CD4-positive, alpha-beta memory T cell (primary cell): ENCODE measurements at regions not wholly inside any gene's neighbourhood (a gene's known extent, or its start where the extent isn't known, plus 50 kb on each side); places are given as distances from the start of the nearest gene placed in this dataset.

ENCODE experiments used
- CTCF ChIA-PET: fragments of 350-600 bp; sonication (Branson Sonifier 250); formaldehyde crosslinking; loops from one replicate; lab custom pipeline; 2021; ENCODE audit warnings: inconsistent platforms; ENCODE audit not compliant: partially characterized antibody; lab: Charles Lee
- POLR2A ChIA-PET: fragments of 350-600 bp; sonication (Branson Sonifier 250); formaldehyde crosslinking; loops from one replicate; lab custom pipeline; 2021; ENCODE audit not compliant: partially characterized antibody; lab: Charles Lee
- DNase-seq, 5 donors: peaks; one replicate each; pipeline versions ENCODE4 v3.0.0 to v3.0.0-alpha.2; 2020 to 2022; ENCODE audit warnings: mixed read lengths in 1 of 5
- H3K27ac ChIP-seq: one replicate; pipeline ENCODE4 v1.7.0; 2013; ENCODE audit warnings: low read depth, low read length
- H3K27me3 ChIP-seq: 2 replicates; pipeline ENCODE4 v1.7.0; 2013; ENCODE audit warnings: mild to moderate bottlenecking, low read length, moderate library complexity; ENCODE audit not compliant: insufficient read depth
- H3K36me3 ChIP-seq: 2 replicates; pipeline ENCODE4 v1.7.0; 2013; ENCODE audit warnings: mild to moderate bottlenecking, low read length, moderate library complexity; ENCODE audit not compliant: insufficient read depth
- H3K4me1 ChIP-seq: 2 replicates; pipeline ENCODE4 v1.7.0; 2013; ENCODE audit warnings: mild to moderate bottlenecking, low read length, moderate library complexity; ENCODE audit not compliant: insufficient read depth
- H3K4me3 ChIP-seq, 2 donors: one replicate each; pipeline ENCODE4 v1.7.0; 2013; ENCODE audit warnings: low read length in 2 of 2, mild to moderate bottlenecking in 1 of 2
- H3K9me3 ChIP-seq, 2 donors: one replicate each; pipeline ENCODE4 v1.7.0; 2013; ENCODE audit warnings: low read length in 2 of 2, control low read depth in 1 of 2; ENCODE audit not compliant: control insufficient read depth in 1 of 2
- H3K27ac Mint-ChIP-seq, 7 donors: one replicate each; pipeline ENCODE4 v1.8.0; 2020 to 2021; ENCODE audit warnings: mixed read lengths in 7 of 7, mild to moderate bottlenecking in 6 of 7, inconsistent platforms in 3 of 7, moderate library complexity in 3 of 7
- H3K27me3 Mint-ChIP-seq, 2 donors: one replicate each; pipeline ENCODE4 v1.8.0; 2020 to 2021; ENCODE audit warnings: mixed read lengths in 2 of 2
- H3K36me3 Mint-ChIP-seq, 2 donors: one replicate each; pipeline ENCODE4 v1.8.0; 2020 to 2021; ENCODE audit warnings: mixed read lengths in 2 of 2, inconsistent platforms in 1 of 2, mild to moderate bottlenecking in 1 of 2
- H3K4me1 Mint-ChIP-seq, 4 donors: one replicate each; pipeline ENCODE4 v1.8.0; 2020 to 2021; ENCODE audit warnings: mixed read lengths in 4 of 4, mild to moderate bottlenecking in 1 of 4
- H3K4me3 Mint-ChIP-seq, 8 donors: one replicate each; pipeline ENCODE4 v1.8.0; 2020 to 2021; ENCODE audit warnings: mixed read lengths in 8 of 8, mild to moderate bottlenecking in 7 of 8, moderate library complexity in 6 of 8, inconsistent platforms in 3 of 8
- H3K9me3 Mint-ChIP-seq, 8 donors: one replicate each; pipeline ENCODE4 v1.8.0; 2020 to 2021; ENCODE audit warnings: mixed read lengths in 8 of 8, mild to moderate bottlenecking in 5 of 8, inconsistent platforms in 3 of 8, moderate library complexity in 1 of 8
- intact Hi-C: fragments of 100-400 bp; cut with micrococcal nuclease; formaldehyde crosslinking; loops from one replicate; pipeline ENCODE4 v1.15.1; 2023

GRCh38 chr1:56236688-56237087 lies 342.7 kb downstream of the PLPP3 start:
- no peak overlapping the region for H3K4me3 Mint-ChIP-seq
- CTCF ChIA-PET: no interaction called here
- POLR2A ChIA-PET: no interaction called here
- H3K4me1 ChIP-seq: no peaks in the 10 kb centered on the region
- H3K27ac Mint-ChIP-seq: no peak overlapping the region
- H3K4me3 ChIP-seq: no peak overlapping the region
- H3K36me3 Mint-ChIP-seq: no peaks in the 10 kb centered on the region
- H3K4me1 Mint-ChIP-seq: no peaks in the 10 kb centered on the region
- no peaks in the 10 kb centered on the region for H3K27me3 ChIP-seq
- no peak for DNase-seq
- peaks cover 0 to 13% (median 3%) of the 10 kb centered on the region in 8 donors for H3K9me3 Mint-ChIP-seq
- H3K27ac ChIP-seq: no peak overlapping the region
- no peaks in the 10 kb centered on the region for H3K9me3 ChIP-seq
- H3K36me3 ChIP-seq: no peaks in the 10 kb centered on the region
- intact Hi-C loops: no loop called here
- H3K27me3 Mint-ChIP-seq: no peaks in the 10 kb centered on the region

GRCh38 chr1:56235909-56236510 lies 343.4 kb downstream of the PLPP3 start:
- H3K27me3 Mint-ChIP-seq: no peaks in the 10 kb centered on the region
- H3K36me3 ChIP-seq: no peaks in the 10 kb centered on the region
- H3K4me3 Mint-ChIP-seq: no peak overlapping the region
- peaks cover 0 to 13% (median 2%) of the 10 kb centered on the region in 8 donors for H3K9me3 Mint-ChIP-seq
- ChIA-PET POLR2A (no interaction called here), CTCF (no interaction called here)
- no peaks in the 10 kb centered on the region for H3K4me1 ChIP-seq
- no peaks in the 10 kb centered on the region for H3K4me1 Mint-ChIP-seq
- intact Hi-C loops: no loop called here
- no peaks in the 10 kb centered on the region for H3K9me3 ChIP-seq
- no peaks in the 10 kb centered on the region for H3K36me3 Mint-ChIP-seq
- DNase-seq: no peak
- no peak overlapping the region for H3K27ac Mint-ChIP-seq
- H3K27me3 ChIP-seq: no peaks in the 10 kb centered on the region
- H3K27ac ChIP-seq: no peak overlapping the region
- H3K4me3 ChIP-seq: no peak overlapping the region

- Mint-ChIP-seq H3K9me3 (peaks cover 0 to 9% (median 0%) of the 10 kb centered on the region in 8 donors), H3K27ac (no peak overlapping the region)
- POLR2A ChIA-PET: no interaction called here
Measured at GRCh38 chr1:56229186-56229585, 350.2 kb downstream of the PLPP3 start.

GRCh38 chr1:56227886-56228285 lies 351.5 kb downstream of the PLPP3 start:
- CTCF ChIA-PET: no interaction called here

More at GRCh38 chr1:56229186-56229585, 350.2 kb downstream of the PLPP3 start:
- H3K4me1 ChIP-seq: no peaks in the 10 kb centered on the region
- H3K27me3 ChIP-seq: no peaks in the 10 kb centered on the region
- no peak overlapping the region for H3K27ac ChIP-seq
- Mint-ChIP-seq H3K4me1 (no peaks in the 10 kb centered on the region), H3K27me3 (no peaks in the 10 kb centered on the region), H3K4me3 (no peak overlapping the region), H3K36me3 (no peaks in the 10 kb centered on the region)
- DNase-seq: no peak
- H3K36me3 ChIP-seq: no peaks in the 10 kb centered on the region
- no peak overlapping the region for H3K4me3 ChIP-seq
- intact Hi-C loops: no loop called here
- no peaks in the 10 kb centered on the region for H3K9me3 ChIP-seq
- CTCF ChIA-PET: no interaction called here

GRCh38 chr1:56227401-56227800 lies 352.0 kb downstream of the PLPP3 start:
- ChIA-PET POLR2A (no interaction called here), CTCF (no interaction called here)
- Histone ChIP-seq H3K27me3 (no peaks in the 10 kb centered on the region), H3K9me3 (no peaks in the 10 kb centered on the region), H3K4me3 (no peak overlapping the region), H3K4me1 (no peaks in the 10 kb centered on the region), H3K27ac (no peak overlapping the region), H3K36me3 (no peaks in the 10 kb centered on the region)
- peaks cover 0 to 9% (median 0%) of the 10 kb centered on the region in 8 donors for H3K9me3 Mint-ChIP-seq
- no peak overlapping the region for H3K27ac Mint-ChIP-seq
- no peak overlapping the region for H3K4me3 Mint-ChIP-seq
- no peaks in the 10 kb centered on the region for H3K36me3 Mint-ChIP-seq
- H3K4me1 Mint-ChIP-seq: no peaks in the 10 kb centered on the region
- intact Hi-C loops: no loop called here
- no peak for DNase-seq
- H3K27me3 Mint-ChIP-seq: no peaks in the 10 kb centered on the region

More at GRCh38 chr1:56227886-56228285, 351.5 kb downstream of the PLPP3 start:
- Histone ChIP-seq H3K27ac (no peak overlapping the region), H3K4me1 (no peaks in the 10 kb centered on the region), H3K27me3 (no peaks in the 10 kb centered on the region), H3K36me3 (no peaks in the 10 kb centered on the region), H3K4me3 (no peak overlapping the region), H3K9me3 (no peaks in the 10 kb centered on the region)
- DNase-seq: no peak
- Mint-ChIP-seq H3K27me3 (no peaks in the 10 kb centered on the region), H3K27ac (no peak overlapping the region), H3K9me3 (peaks cover 0 to 9% (median 0%) of the 10 kb centered on the region in 8 donors), H3K4me1 (no peaks in the 10 kb centered on the region), H3K4me3 (no peak overlapping the region), H3K36me3 (no peaks in the 10 kb centered on the region)
- intact Hi-C loops: no loop called here
- POLR2A ChIA-PET: interaction anchor here (0.6 kb wide), 1 partner anchor 10 kb away, joined by 3 read pairs; no protein-coding TSS in a partner anchor

- POLR2A ChIA-PET: no interaction called here
- intact Hi-C loops: no loop called here
- Mint-ChIP-seq H3K36me3 (no peaks in the 10 kb centered on the region), H3K4me3 (no peak overlapping the region), H3K4me1 (no peaks in the 10 kb centered on the region), H3K27me3 (peaks cover 0 to 2% of the 10 kb centered on the region in 2 donors), H3K27ac (no peak overlapping the region), H3K9me3 (peaks cover 0 to 7% (median 1%) of the 10 kb centered on the region in 8 donors)
- H3K9me3 ChIP-seq: no peaks in the 10 kb centered on the region
- H3K4me3 ChIP-seq: no peak overlapping the region
- no peak for DNase-seq
- no peaks in the 10 kb centered on the region for H3K4me1 ChIP-seq
- no peaks in the 10 kb centered on the region for H3K27me3 ChIP-seq
- CTCF ChIA-PET: no interaction called here
- H3K36me3 ChIP-seq: no peaks in the 10 kb centered on the region
- no peak overlapping the region for H3K27ac ChIP-seq
Measured at GRCh38 chr1:56225964-56226815, 353.2 kb downstream of the PLPP3 start.

- ChIA-PET CTCF (no interaction called here), POLR2A (no interaction called here)
- Mint-ChIP-seq H3K36me3 (no peaks in the 10 kb centered on the region), H3K4me1 (no peaks in the 10 kb centered on the region), H3K27me3 (peaks cover 0 to 2% of the 10 kb centered on the region in 2 donors), H3K9me3 (peaks cover 0 to 5% (median 1%) of the 10 kb centered on the region in 8 donors), H3K27ac (no peak overlapping the region), H3K4me3 (no peak overlapping the region)
- DNase-seq: no peak
- Histone ChIP-seq H3K4me1 (no peaks in the 10 kb centered on the region), H3K27ac (no peak overlapping the region), H3K36me3 (no peaks in the 10 kb centered on the region), H3K27me3 (no peaks in the 10 kb centered on the region), H3K9me3 (no peaks in the 10 kb centered on the region), H3K4me3 (no peak overlapping the region)
- intact Hi-C loops: no loop called here
Measured at GRCh38 chr1:56223968-56224367, 355.4 kb downstream of the PLPP3 start.
